ENCODE measurements at regions not wholly inside any gene's neighbourhood (a gene's known extent, or its start where the extent isn't known, plus 50 kb on each side); places are given as distances from the start of the nearest gene placed in this dataset.

DNA sequence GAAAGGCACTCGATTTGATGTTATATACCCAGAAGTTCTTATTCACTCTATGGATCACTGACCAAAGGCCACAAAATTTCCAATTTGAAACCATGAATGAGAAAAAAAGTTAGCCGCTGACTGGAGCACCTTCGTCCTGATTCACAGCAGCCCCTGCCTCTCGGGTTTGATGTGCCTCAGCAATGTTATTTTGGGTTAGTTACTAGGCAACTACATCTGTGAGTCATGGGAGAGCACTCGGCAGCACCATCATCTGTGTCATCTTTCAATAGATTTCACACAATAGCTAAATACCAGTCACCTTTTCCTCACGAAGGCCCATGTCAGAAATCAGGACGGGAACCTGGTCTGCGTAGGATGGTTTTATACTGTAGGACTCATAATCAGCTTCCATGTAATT, 269.2 kb downstream of the ZBBX start:
- TF ChIP-seq, protein P1, sequence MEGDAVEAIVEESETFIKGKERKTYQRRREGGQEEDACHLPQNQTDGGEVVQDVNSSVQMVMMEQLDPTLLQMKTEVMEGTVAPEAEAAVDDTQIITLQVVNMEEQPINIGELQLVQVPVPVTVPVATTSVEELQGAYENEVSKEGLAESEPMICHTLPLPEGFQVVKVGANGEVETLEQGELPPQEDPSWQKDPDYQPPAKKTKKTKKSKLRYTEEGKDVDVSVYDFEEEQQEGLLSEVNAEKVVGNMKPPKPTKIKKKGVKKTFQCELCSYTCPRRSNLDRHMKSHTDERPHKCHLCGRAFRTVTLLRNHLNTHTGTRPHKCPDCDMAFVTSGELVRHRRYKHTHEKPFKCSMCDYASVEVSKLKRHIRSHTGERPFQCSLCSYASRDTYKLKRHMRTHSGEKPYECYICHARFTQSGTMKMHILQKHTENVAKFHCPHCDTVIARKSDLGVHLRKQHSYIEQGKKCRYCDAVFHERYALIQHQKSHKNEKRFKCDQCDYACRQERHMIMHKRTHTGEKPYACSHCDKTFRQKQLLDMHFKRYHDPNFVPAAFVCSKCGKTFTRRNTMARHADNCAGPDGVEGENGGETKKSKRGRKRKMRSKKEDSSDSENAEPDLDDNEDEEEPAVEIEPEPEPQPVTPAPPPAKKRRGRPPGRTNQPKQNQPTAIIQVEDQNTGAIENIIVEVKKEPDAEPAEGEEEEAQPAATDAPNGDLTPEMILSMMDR (conservative IDR thresholded peaks at IDR 0.05; ENCODE audit: low read depth): no peak
- ChIA-PET POLR2A (ENCODE audit: low non-redundant PET) (no interaction called here), CTCF (no interaction called here)
- H3K27ac ChIP-seq: no peak overlapping the region
- DNase-seq (ENCODE audit: low spot score): peak; percentile 11

GRCh38 chr3:167109746-167110145, 270.4 kb downstream of the ZBBX start:
- no peak for DNase-seq (ENCODE audit: low spot score)
- TF ChIP-seq, protein P1 (conservative IDR thresholded peaks at IDR 0.05; ENCODE audit: low read depth): no peak
- CTCF ChIA-PET: no interaction called here
- no peak overlapping the region for H3K27ac ChIP-seq
- POLR2A ChIA-PET (ENCODE audit: low non-redundant PET): no interaction called here

- TF ChIP-seq, protein P1 (conservative IDR thresholded peaks at IDR 0.05; ENCODE audit: low read depth): no peak
- DNase-seq (ENCODE audit: low spot score): no peak
- POLR2A ChIA-PET (ENCODE audit: low non-redundant PET): no interaction called here
- no peak overlapping the region for H3K27ac ChIP-seq
- CTCF ChIA-PET: no interaction called here
These were observed 273.6 kb downstream of the ZBBX start for GRCh38 chr3:167106456-167106855.

- CTCF ChIA-PET: interaction anchor here (0.6 to 0.7 kb wide), 2 partner anchors 23 to 1747 kb away, joined by 3 to 4 read pairs; no protein-coding TSS in a partner anchor
- POLR2A ChIA-PET (ENCODE audit: low non-redundant PET): no interaction called here
- no peak for DNase-seq (ENCODE audit: low spot score)
- TF ChIP-seq, protein P1 (conservative IDR thresholded peaks at IDR 0.05; ENCODE audit: low read depth): no peak
- no peak overlapping the region for H3K27ac ChIP-seq
These were observed 278.0 kb downstream of the ZBBX start for GRCh38 chr3:167102071-167102470.

DNA sequence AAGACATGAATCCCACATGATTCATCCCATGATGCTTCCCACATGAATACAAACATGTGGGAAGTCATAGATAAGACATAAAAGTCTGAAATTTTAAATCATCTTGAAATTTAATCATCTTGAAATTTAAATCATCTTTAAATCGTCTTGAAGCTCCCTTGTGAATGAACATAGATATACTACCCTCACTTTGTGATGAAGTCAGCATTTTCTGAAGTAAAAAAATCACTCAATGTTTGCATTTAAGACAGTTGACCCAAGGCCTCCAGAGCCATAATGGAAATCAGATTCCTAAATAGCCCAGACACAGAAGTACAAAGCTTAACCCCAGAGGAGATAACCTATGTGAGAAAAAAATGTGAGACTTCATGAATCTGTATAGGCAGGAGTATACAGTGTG, 279.4 kb downstream of the ZBBX start:
- POLR2A ChIA-PET (ENCODE audit: low non-redundant PET): no interaction called here
- TF ChIP-seq, protein P1 (conservative IDR thresholded peaks at IDR 0.05; ENCODE audit: low read depth): no peak
- CTCF ChIA-PET: interaction anchor here (0.7 kb wide), 1 partner anchor 10 kb away, joined by 3 read pairs; no protein-coding TSS in a partner anchor
- no peak for DNase-seq (ENCODE audit: low spot score)
- H3K27ac ChIP-seq: no peak overlapping the region

DNA sequence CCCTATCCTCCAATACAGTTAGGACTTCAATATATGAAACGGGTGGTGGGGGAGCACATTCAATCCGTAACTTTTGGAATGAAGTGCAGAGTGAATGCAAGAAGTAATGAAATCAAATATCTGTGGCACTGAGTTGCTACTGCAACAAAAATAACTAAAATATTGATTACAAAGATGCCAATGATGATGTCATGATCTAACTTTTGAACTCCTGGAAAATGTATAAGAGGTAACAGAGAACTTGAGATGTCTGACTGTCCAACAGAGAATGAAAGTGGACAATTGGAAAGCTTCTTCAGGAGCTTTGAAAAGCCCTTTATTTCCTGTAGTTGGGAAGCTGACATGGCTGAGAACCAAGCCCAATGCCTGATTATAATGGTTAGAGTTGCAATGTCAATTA, 279.9 kb downstream of the ZBBX start:
- TF ChIP-seq, protein P1 (conservative IDR thresholded peaks at IDR 0.05; ENCODE audit: low read depth): no peak
- POLR2A ChIA-PET (ENCODE audit: low non-redundant PET): no interaction called here
- CTCF ChIA-PET: interaction anchor here (0.7 kb wide), 1 partner anchor 10 kb away, joined by 3 read pairs; no protein-coding TSS in a partner anchor

GRCh38 chr3:167095976-167096375, 284.1 kb downstream of the ZBBX start:
- TF ChIP-seq, protein P1 (conservative IDR thresholded peaks at IDR 0.05; ENCODE audit: low read depth): no peak
- ChIA-PET CTCF (interaction anchor here (0.6 kb wide), 1 partner anchor 166 kb away, joined by 3 read pairs; no protein-coding TSS in a partner anchor), POLR2A (ENCODE audit: low non-redundant PET) (no interaction called here)
- H3K27ac ChIP-seq: no peak overlapping the region
- no peak for DNase-seq (ENCODE audit: low spot score)

More for the DNA sequence above, 279.9 kb downstream of the ZBBX start:
- DNase-seq (ENCODE audit: low spot score): no peak
- H3K27ac ChIP-seq: no peak overlapping the region

All from RWPE1 (cell line).